ENCODE measurements at regions not wholly inside any gene's neighbourhood (a gene's known extent, or its start where the extent isn't known, plus 50 kb on each side); places are given as distances from the start of the nearest gene placed in this dataset.

- TF ChIP-seq CTCF (conservative IDR thresholded peaks at IDR 0.05 in 1 of 2, IDR thresholded peaks at IDR 0.05 in 1 of 2; ENCODE audit: extremely low read depth in 1 of 2, insufficient read depth in 1 of 2, low read depth in 1 of 2, low read length in 2 of 2) (no peak), EZH2 (IDR thresholded peaks at IDR 0.05; ENCODE audit: borderline replicate concordance, low read length) (no peak)
Observed at GRCh38 chr13:104025303-104025702, 959.1 kb upstream of the SLC10A2 start.

All from mammary epithelial cell (primary cell).